Transverse colon (tissue), 4 donors: ENCODE measurements at regions not wholly inside any gene's neighbourhood (a gene's known extent, or its start where the extent isn't known, plus 50 kb on each side); places are given as distances from the start of the nearest gene placed in this dataset.

Experiments
- DNase-seq: peaks from one replicate; pipeline ENCODE4 v3.0.0-alpha.2; 2019
- H3K27ac ChIP-seq, 4 donors: fragments of 200-600 bp; sonication (generic); 2 replicates each; pipeline ENCODE4 v1.5.1; 2016 to 2018; ENCODE audit warnings: inconsistent platforms in 4 of 4
- H3K27me3 ChIP-seq: fragments of 200-600 bp; sonication (generic); 2 replicates; pipeline ENCODE4 v1.5.1; 2017; ENCODE audit warnings: inconsistent platforms
- H3K36me3 ChIP-seq, 4 donors: fragments of 200-600 bp; sonication (generic); 2 replicates each; pipeline ENCODE4 v1.5.1; 2017 to 2019; ENCODE audit warnings: inconsistent platforms in 4 of 4
- H3K4me1 ChIP-seq, 4 donors: fragments of 200-600 bp; sonication (generic); 2 replicates each; pipeline ENCODE4 v1.5.1; 2017 to 2020; ENCODE audit warnings: inconsistent platforms in 4 of 4
- H3K4me3 ChIP-seq, 4 donors: fragments of 200-600 bp; sonication (generic); 1 replicate in 1 of 4; 2 replicates in 3 of 4; pipeline versions ENCODE4 v1.5.1 to v1.6.1; 2017 to 2019; ENCODE audit warnings: inconsistent platforms in 4 of 4
- H3K9me3 ChIP-seq, 2 donors: fragments of 200-600 bp; sonication (generic); 2 replicates each; pipeline ENCODE4 v1.5.1; 2017 to 2019; ENCODE audit warnings: inconsistent platforms in 2 of 2
- EP300 ChIP-seq: sonication (generic); formaldehyde crosslinking; IDR thresholded peaks from one replicate; pipeline ENCODE4 v1.6.1; 2017; ENCODE audit warnings: antibody characterized with exemption, low read depth
- POLR2A ChIP-seq: fragments of 450-650 bp; IDR thresholded peaks from one replicate; pipeline ENCODE4 v1.6.1; 2016; ENCODE audit warnings: antibody characterized with exemption, mild to moderate bottlenecking, moderate library complexity
- POLR2AphosphoS5 ChIP-seq, 3 donors: sonication (generic); formaldehyde crosslinking; IDR thresholded peaks; one replicate each; pipeline ENCODE4 v1.6.1; 2016; ENCODE audit warnings: antibody characterized with exemption in 3 of 3
- WGBS, 2 donors: methylation state at CpG; one replicate each; pipeline ENCODE4 v1.1.5; 2018; ENCODE audit warnings: low coverage in 1 of 2; 5-methylcytosine and 5-hydroxymethylcytosine counted together
- in situ Hi-C, 4 donors: fragments of 200-750 bp; cut with MboI; loops; one replicate each; pipeline versions ENCODE4 v1.15.0 to v1.15.1; 2017; ENCODE audit warnings: low sequenced_read_pairs in 3 of 4, low pct_ligation_motif_present in 1 of 4, low pct_unique_long_range_greater_than_20kb in 1 of 4
- intact Hi-C: fragments of 100-400 bp; cut with DNase I; formaldehyde crosslinking; loops from one replicate; pipeline ENCODE4 v1.15.1; 2023; ENCODE audit warnings: low total_unique reads
- TF ChIP-seq, protein P1 (sequence below), 5 experiments: fragments of 200-600 bp in 3 of 5; fragments of 450-650 bp in 2 of 5; sonication (generic) in 3 of 5; IDR thresholded peaks; 1 replicate in 2 of 5; 2 replicates in 3 of 5; pipeline ENCODE4 v1.5.1; 2016 to 2017; ENCODE audit warnings: antibody characterized with exemption in 5 of 5, inconsistent platforms in 3 of 5, mild to moderate bottlenecking in 2 of 5, moderate library complexity in 1 of 5

DNA sequence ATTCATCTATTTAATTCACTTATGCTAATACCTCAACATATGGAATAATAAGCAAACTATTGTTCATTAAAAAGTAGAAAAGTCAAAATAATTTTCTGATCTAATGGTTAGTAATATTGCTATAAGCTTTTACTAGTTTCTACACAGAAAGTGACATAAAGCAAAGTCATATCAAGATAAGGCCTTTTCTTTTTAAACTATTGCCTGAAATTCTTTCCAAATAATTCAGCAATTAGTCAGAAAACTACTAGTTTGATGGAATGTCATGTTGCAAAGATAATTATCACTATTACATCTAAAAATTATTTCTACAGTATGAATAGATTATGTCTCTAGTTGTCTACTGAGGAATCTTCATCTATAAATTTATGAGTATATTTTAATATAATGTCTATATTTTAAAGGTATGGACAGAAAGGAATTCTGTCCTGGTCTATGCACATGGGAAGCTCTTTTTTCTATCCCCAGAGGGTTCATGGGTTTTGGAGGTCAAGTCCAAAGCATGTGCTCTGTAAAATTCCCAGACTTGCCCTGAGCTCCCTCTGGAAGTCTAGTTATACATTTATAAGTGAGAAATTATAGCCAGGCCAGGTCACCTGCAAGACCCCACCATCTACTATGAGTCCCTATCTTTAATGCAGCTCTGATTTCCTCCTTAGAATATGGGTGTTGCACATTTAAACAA lies 84.6 kb upstream of the DPYD start:
- Histone ChIP-seq H3K9me3 (no peaks in the 10 kb centered on the region), H3K4me3 (no peak overlapping the region), H3K4me1 (peaks cover 0 to 4% (median 0%) of the 10 kb centered on the region in 4 donors), H3K27ac (no peak overlapping the region), H3K27me3 (no peaks in the 10 kb centered on the region), H3K36me3 (no peaks in the 10 kb centered on the region)
- TF ChIP-seq EP300 (no peak), POLR2AphosphoS5 (IDR thresholded peaks at IDR 0.05) (no peak), POLR2A (no peak)
- TF ChIP-seq, protein P1, sequence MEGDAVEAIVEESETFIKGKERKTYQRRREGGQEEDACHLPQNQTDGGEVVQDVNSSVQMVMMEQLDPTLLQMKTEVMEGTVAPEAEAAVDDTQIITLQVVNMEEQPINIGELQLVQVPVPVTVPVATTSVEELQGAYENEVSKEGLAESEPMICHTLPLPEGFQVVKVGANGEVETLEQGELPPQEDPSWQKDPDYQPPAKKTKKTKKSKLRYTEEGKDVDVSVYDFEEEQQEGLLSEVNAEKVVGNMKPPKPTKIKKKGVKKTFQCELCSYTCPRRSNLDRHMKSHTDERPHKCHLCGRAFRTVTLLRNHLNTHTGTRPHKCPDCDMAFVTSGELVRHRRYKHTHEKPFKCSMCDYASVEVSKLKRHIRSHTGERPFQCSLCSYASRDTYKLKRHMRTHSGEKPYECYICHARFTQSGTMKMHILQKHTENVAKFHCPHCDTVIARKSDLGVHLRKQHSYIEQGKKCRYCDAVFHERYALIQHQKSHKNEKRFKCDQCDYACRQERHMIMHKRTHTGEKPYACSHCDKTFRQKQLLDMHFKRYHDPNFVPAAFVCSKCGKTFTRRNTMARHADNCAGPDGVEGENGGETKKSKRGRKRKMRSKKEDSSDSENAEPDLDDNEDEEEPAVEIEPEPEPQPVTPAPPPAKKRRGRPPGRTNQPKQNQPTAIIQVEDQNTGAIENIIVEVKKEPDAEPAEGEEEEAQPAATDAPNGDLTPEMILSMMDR (IDR thresholded peaks at IDR 0.05) = no peak
- no peak for DNase-seq
- in situ Hi-C loops (no loop called here), intact Hi-C loops (no loop called here)

DNA sequence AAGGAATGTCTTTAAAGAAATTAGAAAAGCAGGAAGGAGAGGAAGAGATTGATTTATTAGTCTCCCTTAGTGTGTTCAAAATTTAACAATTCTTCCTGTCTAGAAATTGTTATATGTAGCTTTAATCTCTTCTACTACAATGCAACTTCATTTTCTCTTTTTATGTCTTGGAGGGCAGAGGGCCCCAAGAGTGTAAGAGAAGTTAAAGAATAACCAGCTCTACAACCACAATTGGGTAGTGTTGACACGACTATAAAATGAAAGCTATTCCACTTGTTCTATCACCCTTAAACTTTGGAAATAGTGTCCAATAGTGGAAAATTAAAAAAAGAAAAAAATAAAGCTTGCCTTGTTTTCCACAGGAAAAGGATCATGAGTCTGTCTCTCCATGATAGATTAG lies 82.6 kb upstream of the DPYD start:
- in situ Hi-C loops = no loop called here
- no peak overlapping the region for H3K4me3 ChIP-seq
- DNase-seq = no peak
- TF ChIP-seq EP300 (no peak), POLR2A (no peak), POLR2AphosphoS5 (IDR thresholded peaks at IDR 0.05) (no peak)
- TF ChIP-seq, protein P1 (IDR thresholded peaks at IDR 0.05) = no peak
- no peak overlapping the region for H3K27ac ChIP-seq
- H3K36me3 ChIP-seq = no peaks in the 10 kb centered on the region
- no peaks in the 10 kb centered on the region for H3K9me3 ChIP-seq
- WGBS, 2 donors = 29 to 38% methylated on average over 1 of the region's 1 CpG
- no peaks in the 10 kb centered on the region for H3K27me3 ChIP-seq
- intact Hi-C loops = no loop called here
- peaks cover 0 to 4% (median 0%) of the 10 kb centered on the region in 4 donors for H3K4me1 ChIP-seq

DNA sequence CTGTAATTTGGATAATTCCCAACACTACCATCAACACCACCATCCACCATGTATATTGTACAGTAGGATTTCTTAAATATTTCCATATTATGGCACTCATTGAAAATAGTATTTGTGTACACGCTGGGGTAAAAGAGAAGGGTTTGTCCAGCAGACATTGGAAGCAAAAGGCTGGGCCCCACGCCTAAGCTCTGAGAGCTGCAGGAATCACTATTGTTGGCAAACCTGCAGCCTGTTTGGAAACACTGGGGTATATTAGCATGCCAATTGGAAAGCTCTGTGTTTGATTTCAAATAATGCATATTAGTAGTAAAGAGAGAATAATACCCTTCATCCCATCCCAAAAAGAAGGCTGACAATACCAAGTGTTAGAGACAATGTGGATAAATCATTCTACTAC lies 81.5 kb upstream of the DPYD start:
- in situ Hi-C loops = no loop called here
- no peak for DNase-seq
- TF ChIP-seq EP300 (no peak), POLR2AphosphoS5 (IDR thresholded peaks at IDR 0.05) (no peak), POLR2A (no peak)
- TF ChIP-seq, protein P1 (IDR thresholded peaks at IDR 0.05) = no peak

DNA sequence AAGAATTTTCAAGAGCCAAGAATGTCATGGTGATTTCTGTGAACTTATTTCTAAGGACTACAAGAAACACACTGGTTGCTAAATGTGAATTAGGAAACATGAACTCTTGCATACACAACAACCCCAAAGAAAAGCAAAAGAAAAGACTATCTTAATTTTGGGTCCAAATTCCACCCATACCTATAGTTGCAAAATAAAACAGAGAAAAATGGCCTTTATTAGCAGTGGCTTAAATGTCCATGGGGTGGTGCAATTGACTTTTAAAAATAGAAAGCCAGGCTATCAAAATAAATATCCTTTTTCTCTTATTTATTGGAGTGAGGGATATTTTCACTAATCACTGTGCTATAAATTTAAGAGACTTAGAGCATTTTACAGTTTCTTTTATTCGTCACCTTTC lies 80.9 kb upstream of the DPYD start:
- in situ Hi-C loops = no loop called here
- Histone ChIP-seq H3K4me1 (peaks cover 0 to 4% (median 0%) of the 10 kb centered on the region in 4 donors), H3K36me3 (no peaks in the 10 kb centered on the region), H3K27ac (no peak overlapping the region), H3K9me3 (no peaks in the 10 kb centered on the region), H3K27me3 (no peaks in the 10 kb centered on the region), H3K4me3 (no peak overlapping the region)
- TF ChIP-seq EP300 = no peak
- no peak for TF ChIP-seq POLR2AphosphoS5 (IDR thresholded peaks at IDR 0.05)
- TF ChIP-seq, protein P1 (IDR thresholded peaks at IDR 0.05) = peak in 1 of 5 experiments; percentile 5
- intact Hi-C loops = no loop called here
- DNase-seq = no peak
- WGBS, 2 donors = 77 to 85% methylated on average over 1 of the region's 1 CpG

More for the DNA sequence above, 81.5 kb upstream of the DPYD start:
- H3K27ac ChIP-seq = no peak overlapping the region
- no peaks in the 10 kb centered on the region for H3K9me3 ChIP-seq
- intact Hi-C loops = no loop called here
- H3K4me3 ChIP-seq = no peak overlapping the region
- 62 to 69% methylated on average over 2 of the region's 2 CpGs for WGBS, 2 donors
- H3K27me3 ChIP-seq = no peaks in the 10 kb centered on the region
- H3K36me3 ChIP-seq = no peaks in the 10 kb centered on the region
- H3K4me1 ChIP-seq = peaks cover 0 to 4% (median 0%) of the 10 kb centered on the region in 4 donors
